Lower leg skin (tissue), 3 donors: ENCODE measurements at regions not wholly inside any gene's neighbourhood (a gene's known extent, or its start where the extent isn't known, plus 50 kb on each side); places are given as distances from the start of the nearest gene placed in this dataset.

Experiments used
- CTCF ChIP-seq, 3 donors: fragments of 450-650 bp; IDR thresholded peaks; one replicate each; pipeline ENCODE4 v1.5.1; 2016; ENCODE audit warnings: antibody characterized with exemption in 3 of 3, mild to moderate bottlenecking in 3 of 3, moderate library complexity in 2 of 3
- POLR2A ChIP-seq, 2 donors: fragments of 450-650 bp; IDR thresholded peaks; one replicate each; pipeline ENCODE4 v1.6.1; 2016 to 2017; ENCODE audit warnings: antibody characterized with exemption in 2 of 2, mild to moderate bottlenecking in 1 of 2, moderate library complexity in 1 of 2

DNA sequence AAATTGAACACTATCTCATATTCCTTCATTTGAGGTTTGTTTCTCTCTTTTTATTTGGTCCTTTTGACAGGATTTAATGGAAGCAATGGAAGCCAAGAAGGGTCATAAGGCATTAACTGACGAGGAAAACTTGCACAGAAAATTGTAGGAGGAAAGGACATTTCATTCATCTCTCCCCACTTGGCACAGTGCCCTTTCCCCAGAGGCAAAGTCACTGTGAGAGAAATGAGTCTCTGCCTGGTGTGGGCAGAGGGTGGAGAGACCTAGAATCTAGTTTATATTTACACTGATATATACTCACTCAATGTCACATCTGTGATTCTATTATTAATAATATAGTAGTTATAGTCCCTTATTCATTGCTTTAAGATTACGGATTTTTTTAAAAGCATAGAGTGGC lies 324.6 kb upstream of the IL12A start:
- TF ChIP-seq CTCF (IDR thresholded peaks at IDR 0.05): no peak
- TF ChIP-seq POLR2A (IDR thresholded peaks at IDR 0.05): no peak
